ENCODE measurements at regions not wholly inside any gene's neighbourhood (a gene's known extent, or its start where the extent isn't known, plus 50 kb on each side); places are given as distances from the start of the nearest gene placed in this dataset.

DNA sequence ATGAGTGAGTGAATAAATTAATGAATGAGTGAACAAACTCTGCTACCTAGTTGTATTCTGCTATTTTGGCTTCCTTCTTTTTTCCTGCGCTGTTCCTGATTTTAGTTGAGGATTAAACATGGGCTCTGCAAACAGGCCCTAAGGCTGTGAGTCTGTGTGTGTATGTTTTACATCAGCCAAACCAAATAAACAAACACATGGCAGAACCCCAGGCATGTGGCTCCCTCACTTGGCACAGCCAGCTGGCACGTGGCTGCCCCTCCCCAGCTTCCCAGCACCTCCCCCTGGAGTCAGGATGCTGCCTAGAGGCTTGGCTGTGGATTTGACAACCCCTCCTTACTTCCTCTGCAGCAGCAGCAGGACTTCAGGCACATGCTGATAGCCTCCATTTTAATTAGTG, 593.2 kb downstream of the INSC start:
- TF ChIP-seq YY1 (IDR thresholded peaks at IDR 0.05; ENCODE audit: extremely low read depth, insufficient replicate concordance, low read depth, low read length), result no peak
- no peak for TF ChIP-seq POLR2A (IDR thresholded peaks at IDR 0.05; ENCODE audit: borderline replicate concordance, extremely low read depth, insufficient read depth, insufficient read length)

Measured in HCT116 (cell line).